Calu3 (cell line): ENCODE measurements at regions not wholly inside any gene's neighbourhood (a gene's known extent, or its start where the extent isn't known, plus 50 kb on each side); places are given as distances from the start of the nearest gene placed in this dataset.

Source experiments
- BruUV-seq: library from RNA; stranded (reverse); fragments of 400-500 nt; replicated peaks from 2 replicates; lab custom pipeline; 2021; lab: Mats Ljungman, UMichigan
- CTCF ChIA-PET: fragments of 300-600 bp; sonication (Branson Sonifier 250); formaldehyde crosslinking; loops from one replicate; lab custom pipeline; 2022; ENCODE audit warnings: antibody characterized with exemption; lab: Charles Lee
- DNase-seq: peaks from one replicate; pipeline ENCODE4 v3.0.0; 2022
- H3K27ac Mint-ChIP-seq: one replicate; pipeline ENCODE4 v1.8.0; 2022; ENCODE audit warnings: mixed read lengths; ENCODE audit not compliant: unreplicated experiment
- H3K27me3 Mint-ChIP-seq: one replicate; pipeline ENCODE4 v1.8.0; 2022; ENCODE audit warnings: mixed read lengths; ENCODE audit not compliant: unreplicated experiment
- H3K36me3 Mint-ChIP-seq: one replicate; pipeline ENCODE4 v1.8.0; 2022; ENCODE audit warnings: mild to moderate bottlenecking, moderate library complexity, mixed read lengths; ENCODE audit not compliant: insufficient read depth, unreplicated experiment
- H3K4me1 Mint-ChIP-seq: one replicate; pipeline ENCODE4 v1.8.0; 2022; ENCODE audit warnings: mild to moderate bottlenecking, low read depth, mixed read lengths; ENCODE audit not compliant: unreplicated experiment
- H3K4me3 Mint-ChIP-seq: one replicate; pipeline ENCODE4 v1.8.0; 2022; ENCODE audit warnings: mild to moderate bottlenecking, low read depth, moderate library complexity, mixed read lengths; ENCODE audit not compliant: unreplicated experiment
- H3K9me3 Mint-ChIP-seq: one replicate; pipeline ENCODE4 v1.8.0; 2022; ENCODE audit warnings: low read depth, mixed read lengths; ENCODE audit not compliant: unreplicated experiment
- intact Hi-C: fragments of 100-400 bp; cut with micrococcal nuclease; formaldehyde crosslinking; loops from one replicate; pipeline ENCODE4 v1.10.0; 2022; ENCODE audit not compliant: unreplicated experiment
- TF ChIP-seq, protein P1 (sequence below): fragments of 200-600 bp; IDR thresholded peaks from one replicate; pipeline ENCODE4 v1.8.0; 2022; ENCODE audit warnings: antibody characterized with exemption; ENCODE audit not compliant: unreplicated experiment

DNA sequence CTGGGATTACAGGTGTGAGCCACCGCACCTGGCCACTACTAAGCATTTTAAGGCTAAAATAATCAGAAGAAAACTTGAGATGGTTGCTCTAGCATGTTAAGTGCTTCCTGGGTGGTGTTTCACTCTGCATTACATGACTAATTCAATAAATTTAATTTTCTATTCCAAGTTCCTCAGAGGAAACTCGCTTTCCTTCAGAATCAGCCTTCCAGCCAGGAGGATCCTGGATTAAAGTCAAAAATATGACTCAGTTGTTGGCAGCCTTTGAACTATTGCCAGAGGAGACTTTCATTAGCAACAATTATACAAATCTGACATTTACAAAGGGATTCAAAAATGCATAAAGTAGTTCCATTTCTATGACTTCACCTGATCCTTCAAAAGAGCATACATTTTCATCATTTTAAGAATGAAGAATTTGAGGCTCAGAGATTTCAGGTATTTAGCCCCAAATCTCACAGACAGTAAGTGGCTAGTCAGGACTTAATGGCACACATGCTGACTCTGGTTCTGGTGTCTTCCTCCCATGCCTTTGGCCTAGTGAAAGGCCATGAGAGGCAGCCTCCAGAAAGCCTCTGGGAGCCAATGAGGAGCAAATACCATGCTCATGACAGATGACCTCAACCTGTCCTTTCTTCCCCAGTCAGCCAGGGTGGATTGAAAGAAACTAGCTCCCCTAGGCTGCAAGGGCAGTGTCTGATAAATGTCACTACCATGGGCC is 115.7 kb downstream of the MAP3K21 start:
- Mint-ChIP-seq H3K4me3 (no peak overlapping the region), H3K9me3 (peaks cover 2% of the 10 kb centered on the region), H3K4me1 (no peaks in the 10 kb centered on the region), H3K27me3 (no peaks in the 10 kb centered on the region), H3K36me3 (no peaks in the 10 kb centered on the region), H3K27ac (no peak overlapping the region)
- BruUV-seq = no TSS peak
- intact Hi-C loops = loop anchor here (5.0 kb wide), 2 partner anchors 169 to 229 kb away; partner anchors contain the start of gene KCNK1
- TF ChIP-seq, protein P1, sequence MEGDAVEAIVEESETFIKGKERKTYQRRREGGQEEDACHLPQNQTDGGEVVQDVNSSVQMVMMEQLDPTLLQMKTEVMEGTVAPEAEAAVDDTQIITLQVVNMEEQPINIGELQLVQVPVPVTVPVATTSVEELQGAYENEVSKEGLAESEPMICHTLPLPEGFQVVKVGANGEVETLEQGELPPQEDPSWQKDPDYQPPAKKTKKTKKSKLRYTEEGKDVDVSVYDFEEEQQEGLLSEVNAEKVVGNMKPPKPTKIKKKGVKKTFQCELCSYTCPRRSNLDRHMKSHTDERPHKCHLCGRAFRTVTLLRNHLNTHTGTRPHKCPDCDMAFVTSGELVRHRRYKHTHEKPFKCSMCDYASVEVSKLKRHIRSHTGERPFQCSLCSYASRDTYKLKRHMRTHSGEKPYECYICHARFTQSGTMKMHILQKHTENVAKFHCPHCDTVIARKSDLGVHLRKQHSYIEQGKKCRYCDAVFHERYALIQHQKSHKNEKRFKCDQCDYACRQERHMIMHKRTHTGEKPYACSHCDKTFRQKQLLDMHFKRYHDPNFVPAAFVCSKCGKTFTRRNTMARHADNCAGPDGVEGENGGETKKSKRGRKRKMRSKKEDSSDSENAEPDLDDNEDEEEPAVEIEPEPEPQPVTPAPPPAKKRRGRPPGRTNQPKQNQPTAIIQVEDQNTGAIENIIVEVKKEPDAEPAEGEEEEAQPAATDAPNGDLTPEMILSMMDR = no peak
- no peak for DNase-seq
- CTCF ChIA-PET = interaction anchor here (0.7 to 1.0 kb wide), 2 partner anchors 462 to 546 kb away, joined by 3 to 7 read pairs; partner anchors contain the start of gene SLC35F3

DNA sequence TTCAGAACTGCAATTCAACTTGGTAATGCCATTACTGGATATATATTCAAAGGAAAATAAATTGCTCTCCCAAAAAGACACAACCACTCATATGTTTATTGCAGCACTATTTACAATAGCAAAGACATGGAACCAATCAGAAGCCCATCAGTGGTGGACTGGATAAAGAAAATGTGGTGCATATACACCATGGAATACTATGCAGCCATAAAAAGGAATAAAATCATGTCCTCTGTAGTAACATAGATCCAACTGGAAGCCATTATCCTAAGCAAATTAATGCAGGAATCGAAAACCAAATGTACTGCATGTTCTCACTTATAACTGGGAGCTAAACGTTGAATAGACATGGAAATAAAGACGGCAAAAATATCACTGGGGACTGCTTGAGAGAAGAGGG is 117.0 kb downstream of the MAP3K21 start:
- Mint-ChIP-seq H3K36me3 (no peaks in the 10 kb centered on the region), H3K4me3 (no peak overlapping the region), H3K27ac (no peak overlapping the region), H3K9me3 (peaks cover 2% of the 10 kb centered on the region), H3K27me3 (no peaks in the 10 kb centered on the region), H3K4me1 (no peaks in the 10 kb centered on the region)
- intact Hi-C loops = loop anchor here (5.0 kb wide), 2 partner anchors 168 to 228 kb away; partner anchors contain the start of gene KCNK1
- BruUV-seq = no TSS peak
- CTCF ChIA-PET = interaction anchor here (0.7 kb wide), 1 partner anchor 125 kb away, joined by 4 read pairs; no protein-coding TSS in a partner anchor
- DNase-seq = no peak
- TF ChIP-seq, protein P1 = no peak

DNA sequence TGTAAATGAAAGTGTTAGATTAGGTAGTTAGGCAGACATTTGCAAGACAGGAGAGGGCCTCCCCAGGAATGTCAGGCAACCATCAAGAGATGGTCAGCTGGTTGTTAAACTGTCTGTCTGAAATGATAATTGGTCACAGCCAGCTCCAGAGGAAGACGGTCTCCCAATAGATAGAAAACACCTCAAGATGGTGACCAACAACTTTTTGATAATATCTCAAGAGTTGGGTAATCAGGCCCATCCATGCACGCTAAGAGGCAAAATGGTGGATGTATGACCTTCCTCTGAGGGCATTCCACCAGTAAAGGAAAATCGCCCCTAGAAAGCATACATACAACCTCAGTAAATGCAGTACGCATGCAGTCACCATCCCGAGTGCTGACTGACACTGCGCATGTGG is 118.2 kb downstream of the MAP3K21 start:
- BruUV-seq = no TSS peak
- intact Hi-C loops = no loop called here
- CTCF ChIA-PET = no interaction called here
- TF ChIP-seq, protein P1 = no peak
- no peaks in the 10 kb centered on the region for H3K4me1 Mint-ChIP-seq
- no peak overlapping the region for H3K27ac Mint-ChIP-seq
- no peaks in the 10 kb centered on the region for H3K36me3 Mint-ChIP-seq
- H3K4me3 Mint-ChIP-seq = no peak overlapping the region
- H3K9me3 Mint-ChIP-seq = peaks cover 5% of the 10 kb centered on the region
- no peaks in the 10 kb centered on the region for H3K27me3 Mint-ChIP-seq
- no peak for DNase-seq

DNA sequence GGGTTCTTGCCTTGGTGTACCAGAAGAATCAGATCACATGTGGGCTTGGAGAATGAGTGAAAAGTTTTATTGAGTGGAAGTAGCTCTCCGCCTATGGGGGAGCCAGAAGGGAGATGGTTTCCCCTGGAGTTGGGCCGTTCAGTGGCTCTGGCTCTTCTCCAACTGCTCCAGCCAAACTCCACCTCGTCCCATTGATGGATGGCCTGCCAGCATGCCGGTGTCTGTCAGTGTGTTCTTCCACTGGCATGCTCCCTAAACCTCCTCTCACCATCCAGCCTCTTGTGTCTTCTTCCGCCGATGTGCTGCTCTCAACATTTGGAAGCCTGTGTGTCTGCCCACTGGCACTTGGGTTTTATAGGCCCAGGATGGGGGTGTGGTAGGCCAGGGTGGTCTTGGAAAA is 119.4 kb downstream of the MAP3K21 start:
- TF ChIP-seq, protein P1 = no peak
- H3K4me3 Mint-ChIP-seq = no peak overlapping the region
- H3K27ac Mint-ChIP-seq = no peak overlapping the region
- H3K36me3 Mint-ChIP-seq = no peaks in the 10 kb centered on the region
- DNase-seq = no peak
- intact Hi-C loops = no loop called here
- no TSS peak for BruUV-seq
- no peaks in the 10 kb centered on the region for H3K27me3 Mint-ChIP-seq
- peaks cover 5% of the 10 kb centered on the region for H3K9me3 Mint-ChIP-seq
- CTCF ChIA-PET = no interaction called here
- no peaks in the 10 kb centered on the region for H3K4me1 Mint-ChIP-seq
